ENCODE measurements at regions not wholly inside any gene's neighbourhood (a gene's known extent, or its start where the extent isn't known, plus 50 kb on each side); places are given as distances from the start of the nearest gene placed in this dataset.

DNA sequence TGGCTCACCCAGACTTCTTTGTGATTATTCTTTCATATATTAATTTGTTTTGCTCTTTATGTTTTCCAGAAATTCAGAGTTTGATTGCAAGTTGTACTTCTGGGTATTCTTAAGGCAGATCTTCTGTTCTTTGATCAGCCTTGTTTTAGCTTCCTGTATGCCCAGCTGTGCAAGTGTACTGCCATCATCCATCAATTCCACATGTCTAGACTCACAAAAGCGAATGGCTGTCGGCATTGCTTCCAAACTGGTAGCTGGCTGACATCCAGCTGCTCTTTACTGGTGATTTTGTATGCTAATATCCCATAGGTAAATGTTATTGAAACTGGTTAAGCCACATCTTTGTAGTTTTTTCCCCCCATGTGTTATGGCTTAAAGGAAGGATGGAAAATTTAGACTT is 1084.8 kb upstream of the CITED2 start:
- TF ChIP-seq, protein P1, sequence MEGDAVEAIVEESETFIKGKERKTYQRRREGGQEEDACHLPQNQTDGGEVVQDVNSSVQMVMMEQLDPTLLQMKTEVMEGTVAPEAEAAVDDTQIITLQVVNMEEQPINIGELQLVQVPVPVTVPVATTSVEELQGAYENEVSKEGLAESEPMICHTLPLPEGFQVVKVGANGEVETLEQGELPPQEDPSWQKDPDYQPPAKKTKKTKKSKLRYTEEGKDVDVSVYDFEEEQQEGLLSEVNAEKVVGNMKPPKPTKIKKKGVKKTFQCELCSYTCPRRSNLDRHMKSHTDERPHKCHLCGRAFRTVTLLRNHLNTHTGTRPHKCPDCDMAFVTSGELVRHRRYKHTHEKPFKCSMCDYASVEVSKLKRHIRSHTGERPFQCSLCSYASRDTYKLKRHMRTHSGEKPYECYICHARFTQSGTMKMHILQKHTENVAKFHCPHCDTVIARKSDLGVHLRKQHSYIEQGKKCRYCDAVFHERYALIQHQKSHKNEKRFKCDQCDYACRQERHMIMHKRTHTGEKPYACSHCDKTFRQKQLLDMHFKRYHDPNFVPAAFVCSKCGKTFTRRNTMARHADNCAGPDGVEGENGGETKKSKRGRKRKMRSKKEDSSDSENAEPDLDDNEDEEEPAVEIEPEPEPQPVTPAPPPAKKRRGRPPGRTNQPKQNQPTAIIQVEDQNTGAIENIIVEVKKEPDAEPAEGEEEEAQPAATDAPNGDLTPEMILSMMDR (IDR thresholded peaks at IDR 0.05; ENCODE audit: low read depth, low read length) = no peak
- no peak for TF ChIP-seq POLR2A (IDR thresholded peaks at IDR 0.05; ENCODE audit: extremely low read depth, insufficient read length)
- TF ChIP-seq, protein P2, sequence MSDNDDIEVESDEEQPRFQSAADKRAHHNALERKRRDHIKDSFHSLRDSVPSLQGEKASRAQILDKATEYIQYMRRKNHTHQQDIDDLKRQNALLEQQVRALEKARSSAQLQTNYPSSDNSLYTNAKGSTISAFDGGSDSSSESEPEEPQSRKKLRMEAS (IDR thresholded peaks at IDR 0.05; ENCODE audit: low read depth, low read length) = no peak
